Endodermal cell (in vitro differentiated cells): ENCODE measurements at regions not wholly inside any gene's neighbourhood (a gene's known extent, or its start where the extent isn't known, plus 50 kb on each side); places are given as distances from the start of the nearest gene placed in this dataset.

Experiments
- DNase-seq: peaks from one replicate; pipeline ENCODE4 v3.0.0-alpha.2; 2017
- H3K27ac ChIP-seq: 2 replicates; pipeline ENCODE4 v1.5.1; 2013; ENCODE audit warnings: mild to moderate bottlenecking, low read depth, low read length, moderate library complexity
- H3K27me3 ChIP-seq: 2 replicates; pipeline ENCODE4 v1.6.1; 2013; ENCODE audit warnings: mild to moderate bottlenecking, low read length, moderate library complexity; ENCODE audit not compliant: insufficient read depth, control insufficient read depth, poor library complexity, severe bottlenecking
- H3K36me3 ChIP-seq: 2 replicates; pipeline ENCODE4 v1.7.0; 2013; ENCODE audit warnings: mild to moderate bottlenecking, low read length, moderate library complexity; ENCODE audit not compliant: control insufficient read depth, insufficient read depth
- H3K4me1 ChIP-seq: one replicate; pipeline ENCODE4 v1.7.0; 2013; ENCODE audit warnings: low read length; ENCODE audit not compliant: control insufficient read depth, insufficient read depth
- H3K4me3 ChIP-seq: 2 replicates; pipeline ENCODE4 v1.5.1; 2013; ENCODE audit warnings: mild to moderate bottlenecking, low read length, moderate library complexity
- H3K9ac ChIP-seq: 2 replicates; pipeline ENCODE4 v1.6.1; 2013; ENCODE audit warnings: mild to moderate bottlenecking, low read length, moderate library complexity; ENCODE audit not compliant: poor library complexity, severe bottlenecking; ENCODE audit errors: extremely low read depth
- H3K9me3 ChIP-seq: 2 replicates; pipeline ENCODE4 v1.6.1; 2013; ENCODE audit warnings: mild to moderate bottlenecking, low read length, moderate library complexity; ENCODE audit not compliant: control insufficient read depth
- H3K27ac Mint-ChIP-seq: 2 replicates; pipeline ENCODE4 v1.8.0; 2020; ENCODE audit warnings: mixed read lengths
- H3K27me3 Mint-ChIP-seq: 2 replicates; pipeline ENCODE4 v1.8.0; 2021; ENCODE audit warnings: mild to moderate bottlenecking, mixed read lengths; ENCODE audit not compliant: insufficient read depth
- H3K36me3 Mint-ChIP-seq: 2 replicates; pipeline ENCODE4 v1.8.0; 2020; ENCODE audit warnings: low read depth, mixed read lengths
- H3K4me1 Mint-ChIP-seq: 2 replicates; pipeline ENCODE4 v1.8.0; 2020; ENCODE audit warnings: mixed read lengths
- H3K4me3 Mint-ChIP-seq: 2 replicates; pipeline ENCODE4 v1.8.0; 2020; ENCODE audit warnings: mild to moderate bottlenecking, moderate library complexity, mixed read lengths
- H3K9me3 Mint-ChIP-seq: 2 replicates; pipeline ENCODE4 v1.8.0; 2020; ENCODE audit warnings: mild to moderate bottlenecking, mixed read lengths
- WGBS, 2 experiments: methylation state at CpG; one replicate each; pipeline versions ENCODE4 v1.1.5 to v1.1.7; 2013; ENCODE audit warnings: missing lambda C conversion rate in 2 of 2, mixed read lengths in 1 of 2; ENCODE audit not compliant: insufficient coverage in 1 of 2, insufficient read length in 1 of 2; 5-methylcytosine and 5-hydroxymethylcytosine counted together
- TF ChIP-seq, protein P1 (sequence below): fragments of 200-600 bp; sonication (generic); conservative IDR thresholded peaks from 2 replicates; pipeline ENCODE4 v1.5.0; 2021; ENCODE audit warnings: antibody characterized with exemption, mild to moderate bottlenecking

DNA sequence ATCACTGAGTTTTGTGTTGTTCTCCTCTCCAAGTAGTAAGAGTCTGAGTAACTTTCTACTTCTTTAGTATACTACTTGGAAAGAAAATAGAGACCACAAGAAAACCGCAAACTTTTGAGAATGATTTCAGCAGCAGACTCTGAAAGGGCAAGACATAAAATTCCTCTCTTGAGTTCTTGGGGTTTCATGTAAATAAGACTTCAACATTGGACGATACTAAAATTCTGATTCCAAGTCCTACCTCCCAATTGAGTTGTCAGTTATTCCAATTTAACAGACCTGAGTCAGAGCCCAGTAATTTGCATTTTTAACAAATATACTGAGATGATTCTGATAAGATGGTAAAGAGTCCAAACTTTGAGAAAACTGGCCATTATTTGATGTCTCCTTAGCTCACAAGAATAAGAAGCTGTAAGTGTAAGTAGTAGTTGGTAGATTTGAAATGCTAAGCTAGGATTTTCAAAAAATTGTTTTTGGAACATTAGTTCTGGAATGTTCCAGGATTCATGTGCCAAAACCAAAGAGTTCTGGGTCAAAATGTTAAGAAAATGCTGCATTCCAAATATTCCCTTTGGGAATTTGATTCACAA is 261.6 kb upstream of the SPOPL start:
- TF ChIP-seq, protein P1, sequence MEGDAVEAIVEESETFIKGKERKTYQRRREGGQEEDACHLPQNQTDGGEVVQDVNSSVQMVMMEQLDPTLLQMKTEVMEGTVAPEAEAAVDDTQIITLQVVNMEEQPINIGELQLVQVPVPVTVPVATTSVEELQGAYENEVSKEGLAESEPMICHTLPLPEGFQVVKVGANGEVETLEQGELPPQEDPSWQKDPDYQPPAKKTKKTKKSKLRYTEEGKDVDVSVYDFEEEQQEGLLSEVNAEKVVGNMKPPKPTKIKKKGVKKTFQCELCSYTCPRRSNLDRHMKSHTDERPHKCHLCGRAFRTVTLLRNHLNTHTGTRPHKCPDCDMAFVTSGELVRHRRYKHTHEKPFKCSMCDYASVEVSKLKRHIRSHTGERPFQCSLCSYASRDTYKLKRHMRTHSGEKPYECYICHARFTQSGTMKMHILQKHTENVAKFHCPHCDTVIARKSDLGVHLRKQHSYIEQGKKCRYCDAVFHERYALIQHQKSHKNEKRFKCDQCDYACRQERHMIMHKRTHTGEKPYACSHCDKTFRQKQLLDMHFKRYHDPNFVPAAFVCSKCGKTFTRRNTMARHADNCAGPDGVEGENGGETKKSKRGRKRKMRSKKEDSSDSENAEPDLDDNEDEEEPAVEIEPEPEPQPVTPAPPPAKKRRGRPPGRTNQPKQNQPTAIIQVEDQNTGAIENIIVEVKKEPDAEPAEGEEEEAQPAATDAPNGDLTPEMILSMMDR = no peak
- 88% methylated on average over 2 of the region's 2 CpGs; no CpG with 5 or more reads in 1 of the 2 experiments for WGBS, 2 experiments
- no peak for DNase-seq
- Mint-ChIP-seq H3K27me3 (no peaks in the 10 kb centered on the region), H3K9me3 (no peaks in the 10 kb centered on the region), H3K27ac (no peak overlapping the region), H3K4me1 (peaks cover 14% of the 10 kb centered on the region), H3K4me3 (no peak overlapping the region), H3K36me3 (no peaks in the 10 kb centered on the region)
- Histone ChIP-seq H3K27me3 (no peaks in the 10 kb centered on the region), H3K36me3 (no peaks in the 10 kb centered on the region), H3K4me3 (no peak overlapping the region), H3K4me1 (no peaks in the 10 kb centered on the region), H3K9me3 (no peaks in the 10 kb centered on the region), H3K9ac (no peak overlapping the region), H3K27ac (no peak overlapping the region)

DNA sequence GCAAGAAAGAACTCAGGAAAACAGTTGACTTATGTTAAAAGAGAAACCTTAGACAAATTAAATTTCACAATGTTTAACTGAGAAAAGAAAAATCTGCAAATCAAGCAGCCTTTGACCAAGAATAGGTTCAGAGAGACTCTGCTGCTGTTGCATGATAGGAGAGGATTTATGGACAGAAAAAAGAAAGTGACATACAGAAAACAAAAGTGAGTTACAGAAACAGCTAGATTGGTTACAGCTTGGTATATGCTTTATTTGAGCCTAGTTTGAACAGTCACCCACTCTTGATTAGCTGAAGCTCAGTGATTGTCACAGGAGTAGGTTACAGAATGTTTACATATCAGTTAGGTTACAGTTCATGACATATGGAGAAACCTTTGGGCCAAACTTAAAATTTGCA is 258.2 kb upstream of the SPOPL start:
- TF ChIP-seq, protein P1 = no peak
- Mint-ChIP-seq H3K36me3 (no peaks in the 10 kb centered on the region), H3K27ac (no peak overlapping the region), H3K9me3 (no peaks in the 10 kb centered on the region), H3K4me1 (peaks cover 9% of the 10 kb centered on the region), H3K4me3 (no peak overlapping the region), H3K27me3 (no peaks in the 10 kb centered on the region)
- Histone ChIP-seq H3K27ac (no peak overlapping the region), H3K9ac (no peak overlapping the region), H3K27me3 (no peaks in the 10 kb centered on the region), H3K36me3 (no peaks in the 10 kb centered on the region), H3K4me3 (no peak overlapping the region), H3K9me3 (no peaks in the 10 kb centered on the region), H3K4me1 (no peaks in the 10 kb centered on the region)
- no peak for DNase-seq

DNA sequence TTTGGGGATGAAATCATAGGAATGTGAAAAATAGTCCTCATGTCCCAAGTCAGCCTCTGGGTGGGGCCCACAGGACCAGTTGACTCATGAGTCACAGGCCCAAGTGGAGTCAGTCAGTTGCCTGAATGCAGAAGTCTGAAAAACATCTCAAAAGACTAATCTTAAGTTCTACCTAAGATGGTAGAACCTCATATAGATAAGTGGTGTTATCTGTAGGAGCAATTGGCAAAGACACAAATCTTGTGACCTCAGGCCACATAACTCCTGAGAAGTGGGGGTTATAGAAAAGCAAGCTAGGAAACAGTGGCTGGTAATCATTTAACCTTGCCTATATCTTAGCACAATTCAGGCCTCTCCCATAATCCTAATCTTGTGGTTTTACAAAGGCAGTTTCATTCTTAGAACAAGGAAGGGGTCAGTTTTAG is 257.1 kb upstream of the SPOPL start:
- TF ChIP-seq, protein P1 = no peak
- H3K4me1 ChIP-seq = no peaks in the 10 kb centered on the region
- Mint-ChIP-seq H3K27ac (no peak overlapping the region), H3K4me1 (peaks cover 14% of the 10 kb centered on the region), H3K4me3 (no peak overlapping the region), H3K36me3 (no peaks in the 10 kb centered on the region), H3K9me3 (no peaks in the 10 kb centered on the region), H3K27me3 (no peaks in the 10 kb centered on the region)
- H3K4me3 ChIP-seq = no peak overlapping the region
- H3K9me3 ChIP-seq = no peaks in the 10 kb centered on the region
- no peaks in the 10 kb centered on the region for H3K36me3 ChIP-seq
- H3K9ac ChIP-seq = no peak overlapping the region
- no peak for DNase-seq
- no peak overlapping the region for H3K27ac ChIP-seq
- H3K27me3 ChIP-seq = no peaks in the 10 kb centered on the region
